ENCODE measurements at regions not wholly inside any gene's neighbourhood (a gene's known extent, or its start where the extent isn't known, plus 50 kb on each side); places are given as distances from the start of the nearest gene placed in this dataset.

DNA sequence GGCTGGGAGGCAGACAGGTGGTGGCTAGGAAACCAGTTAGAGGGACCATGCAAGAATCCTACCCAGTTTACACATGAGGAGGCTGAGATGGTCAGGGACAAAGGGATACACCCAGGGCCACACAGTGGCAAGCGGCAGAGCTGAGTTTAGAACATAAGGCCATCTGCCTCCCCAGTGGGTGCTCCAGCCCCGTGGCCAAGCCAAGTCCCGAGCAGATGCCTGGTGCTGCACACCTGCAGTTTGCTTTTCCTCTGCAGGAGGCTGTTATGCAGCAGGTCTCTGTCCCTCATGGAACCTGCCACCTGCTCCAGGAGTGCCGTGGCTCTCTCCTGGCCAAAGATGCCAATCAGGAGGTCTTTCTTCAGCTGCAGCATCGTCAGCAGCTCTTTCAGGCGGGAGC lies 70.8 kb downstream of the SYNE3 start:
- no peak for ATAC-seq (ENCODE audit: low FRiP score)
- Histone ChIP-seq H3K4me3 (ENCODE audit: low read length in 2 of 2) (no peak overlapping the region), H3K36me3 (ENCODE audit: control insufficient read depth in 1 of 2, insufficient read depth in 2 of 2, low read length in 1 of 2) (peaks cover 2% of the 10 kb centered on the region in 2 donors), H3K4me1 (ENCODE audit: control insufficient read depth in 1 of 2, insufficient read depth in 2 of 2, low read length in 2 of 2) (no peaks in the 10 kb centered on the region), H3K9me3 (ENCODE audit: control insufficient read depth, low read length) (no peaks in the 10 kb centered on the region), H3K27me3 (ENCODE audit: control insufficient read depth in 1 of 2, insufficient read depth in 2 of 2, low read length in 1 of 2) (no peaks in the 10 kb centered on the region), H3K27ac (ENCODE audit: low read depth in 1 of 2, low read length in 2 of 2) (no peak overlapping the region)
- DNase-seq = no peak
- WGBS, 2 donors = 86 to 89% methylated on average over 6 of the region's 6 CpGs
- intact Hi-C loops (cut with DNase I) = loop anchor here in 1 of 2 donors (10.0 kb wide), 1 partner anchor 549 kb away; no protein-coding TSS in a partner anchor

DNA sequence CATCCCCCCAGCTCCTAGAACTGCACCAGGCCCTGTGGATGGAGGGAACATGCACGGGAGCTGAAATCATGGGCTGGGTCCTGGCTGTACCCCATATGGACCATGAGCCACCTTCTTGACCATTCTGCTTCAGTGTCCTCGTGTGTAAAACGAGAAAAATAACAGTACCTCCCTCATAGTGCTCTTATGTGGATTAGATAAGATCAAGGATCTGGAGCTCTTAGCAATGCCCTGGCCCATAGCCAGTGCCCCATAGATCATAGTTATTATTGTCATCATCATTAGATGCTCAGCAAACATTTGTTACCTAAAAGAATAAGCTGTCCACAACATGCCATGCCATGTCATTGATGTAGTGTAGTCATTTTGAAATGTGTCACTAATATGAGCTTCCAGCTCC lies 71.3 kb downstream of the SYNE3 start:
- Histone ChIP-seq H3K27me3 (ENCODE audit: control insufficient read depth in 1 of 2, insufficient read depth in 2 of 2, low read length in 1 of 2) (no peaks in the 10 kb centered on the region), H3K4me3 (ENCODE audit: low read length in 2 of 2) (no peak overlapping the region), H3K36me3 (ENCODE audit: control insufficient read depth in 1 of 2, insufficient read depth in 2 of 2, low read length in 1 of 2) (peaks cover 2% of the 10 kb centered on the region in 2 donors), H3K4me1 (ENCODE audit: control insufficient read depth in 1 of 2, insufficient read depth in 2 of 2, low read length in 2 of 2) (no peaks in the 10 kb centered on the region), H3K27ac (ENCODE audit: low read depth in 1 of 2, low read length in 2 of 2) (no peak overlapping the region), H3K9me3 (ENCODE audit: control insufficient read depth, low read length) (no peaks in the 10 kb centered on the region)
- intact Hi-C loops (cut with DNase I) = loop anchor here in 1 of 2 donors (10.0 kb wide), 1 partner anchor 550 kb away; no protein-coding TSS in a partner anchor
- WGBS, 2 donors = 60 to 79% methylated on average over 3 of the region's 3 CpGs
- DNase-seq (no peak), ATAC-seq (ENCODE audit: low FRiP score) (no peak)

DNA sequence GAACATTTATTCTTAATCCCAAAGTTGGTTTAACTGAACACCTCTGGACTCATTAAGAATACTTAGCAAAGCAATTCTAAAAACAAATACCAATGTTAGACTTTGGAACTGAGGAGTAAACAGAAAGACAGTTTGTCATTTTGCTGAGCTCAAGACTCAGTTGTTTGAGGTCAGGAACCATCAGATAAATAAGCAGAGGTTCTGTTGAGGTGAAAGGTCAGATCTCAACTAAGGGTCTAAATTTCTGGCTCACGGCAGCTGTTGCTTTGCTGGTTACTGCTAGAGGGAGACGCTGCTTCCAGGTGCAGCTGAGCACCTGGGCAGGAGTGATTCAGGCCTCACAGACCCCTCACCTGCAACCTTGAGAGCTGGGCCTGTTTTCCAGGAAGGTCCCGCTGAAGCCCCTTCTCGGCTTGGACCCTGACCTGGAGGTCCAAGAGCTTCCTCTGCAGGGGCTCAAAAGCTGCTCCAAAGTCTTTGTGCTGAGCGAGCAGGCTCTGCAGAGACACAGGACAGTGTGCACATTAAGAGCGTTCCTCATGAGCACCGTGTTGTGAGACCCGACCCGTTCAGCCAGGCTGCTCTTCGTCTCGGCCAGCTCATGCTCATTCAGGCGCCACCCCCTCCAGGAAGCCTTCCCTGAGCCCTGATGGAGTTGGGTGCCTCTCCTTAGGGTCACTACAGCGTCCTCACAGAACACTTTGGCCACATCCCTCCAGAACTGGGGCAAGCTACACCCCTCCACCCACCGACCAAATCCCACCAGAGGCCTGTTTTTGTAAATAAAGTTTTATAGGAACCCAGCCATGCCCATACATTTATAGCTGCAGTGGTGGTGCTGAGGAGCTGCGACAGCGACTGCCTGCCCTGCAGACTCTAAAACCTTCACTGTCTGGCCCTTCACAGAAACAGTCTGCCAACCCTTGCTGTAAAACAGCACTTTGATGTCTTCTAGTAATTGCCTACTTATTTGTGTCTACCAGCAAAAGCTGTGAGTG lies 72.0 kb downstream of the SYNE3 start:
- Histone ChIP-seq H3K27me3 (ENCODE audit: control insufficient read depth in 1 of 2, insufficient read depth in 2 of 2, low read length in 1 of 2) (no peaks in the 10 kb centered on the region), H3K27ac (ENCODE audit: low read depth in 1 of 2, low read length in 2 of 2) (no peak overlapping the region), H3K9me3 (ENCODE audit: control insufficient read depth, low read length) (no peaks in the 10 kb centered on the region), H3K36me3 (ENCODE audit: control insufficient read depth in 1 of 2, insufficient read depth in 2 of 2, low read length in 1 of 2) (peaks cover 2% of the 10 kb centered on the region in 2 donors), H3K4me1 (ENCODE audit: control insufficient read depth in 1 of 2, insufficient read depth in 2 of 2, low read length in 2 of 2) (no peaks in the 10 kb centered on the region), H3K4me3 (ENCODE audit: low read length in 2 of 2) (no peak overlapping the region)
- intact Hi-C loops (cut with DNase I) = loop anchor here in 1 of 2 donors (5.0 to 10.0 kb wide), 2 partner anchors 38 to 550 kb away; no protein-coding TSS in a partner anchor
- DNase-seq (no peak), ATAC-seq (ENCODE audit: low FRiP score) (no peak)
- WGBS, 2 donors = 88 to 91% methylated on average over 16 of the region's 16 CpGs

DNA sequence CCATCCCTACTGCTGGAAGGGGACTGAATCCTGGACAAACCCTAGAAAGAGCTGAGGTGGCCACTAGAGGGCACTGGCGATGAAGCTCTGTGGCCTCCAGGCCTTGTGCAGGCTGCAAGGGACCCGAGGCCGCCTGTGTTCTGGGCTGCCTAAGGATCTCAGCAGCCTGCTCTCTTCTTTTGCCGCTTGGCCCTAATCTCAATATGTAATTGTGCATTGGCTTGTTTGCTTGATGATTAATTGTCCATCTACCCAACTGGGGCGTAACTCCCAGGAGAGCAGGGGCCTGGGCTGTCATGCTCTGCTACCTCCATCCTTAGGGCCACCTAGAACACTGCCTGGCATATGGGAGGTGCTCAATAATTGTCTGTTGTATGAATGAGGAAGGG lies 73.8 kb downstream of the SYNE3 start:
- intact Hi-C loops (cut with DNase I) = loop anchor here (1.0 to 10.0 kb wide), 4 partner anchors 40 to 552 kb away; no protein-coding TSS in a partner anchor
- no peak overlapping the region for H3K27ac ChIP-seq (ENCODE audit: low read depth in 1 of 2, low read length in 2 of 2)
- 14 to 15% methylated on average over 5 of the region's 5 CpGs for WGBS, 2 donors
- no peaks in the 10 kb centered on the region for H3K4me1 ChIP-seq (ENCODE audit: control insufficient read depth in 1 of 2, insufficient read depth in 2 of 2, low read length in 2 of 2)
- ATAC-seq (ENCODE audit: low FRiP score) = peak; percentile 93
- H3K36me3 ChIP-seq (ENCODE audit: control insufficient read depth in 1 of 2, insufficient read depth in 2 of 2, low read length in 1 of 2) = peaks cover 0 to 6% of the 10 kb centered on the region in 2 donors
- no peaks in the 10 kb centered on the region for H3K9me3 ChIP-seq (ENCODE audit: control insufficient read depth, low read length)
- H3K27me3 ChIP-seq (ENCODE audit: control insufficient read depth in 1 of 2, insufficient read depth in 2 of 2, low read length in 1 of 2) = no peaks in the 10 kb centered on the region
- DNase-seq = peak; percentile 90 to 92
- H3K4me3 ChIP-seq (ENCODE audit: low read length in 2 of 2) = no peak overlapping the region

DNA sequence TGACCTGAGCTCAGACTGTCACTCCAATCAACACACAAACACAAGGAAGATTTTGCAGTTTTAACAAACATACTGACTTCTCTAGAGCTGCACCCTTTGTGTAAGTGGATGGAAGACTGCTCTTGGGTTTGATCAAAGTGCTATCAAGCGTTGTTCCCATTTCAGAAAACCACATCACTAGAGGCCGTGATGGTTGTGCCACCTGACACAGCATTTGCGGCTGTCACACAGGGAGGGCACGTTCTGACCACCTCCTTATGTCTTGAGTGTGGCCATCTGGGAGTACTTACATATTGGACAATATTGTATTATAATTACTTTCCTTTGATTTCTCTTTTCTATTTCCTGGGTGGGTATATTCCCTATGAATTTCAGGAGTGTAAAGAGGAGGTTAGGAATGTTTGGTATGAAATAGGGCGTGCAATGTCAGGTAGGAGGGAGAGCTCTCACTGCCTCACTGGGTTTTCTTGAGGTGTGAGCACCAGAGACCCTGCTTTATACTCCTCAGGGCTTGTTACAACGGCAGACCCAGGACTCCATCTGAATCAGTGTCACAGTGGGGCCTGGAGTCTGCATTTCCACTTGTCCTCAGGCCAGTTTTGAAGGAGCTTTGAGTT lies 74.3 kb downstream of the SYNE3 start:
- Histone ChIP-seq H3K9me3 (ENCODE audit: control insufficient read depth, low read length) (no peaks in the 10 kb centered on the region), H3K36me3 (ENCODE audit: control insufficient read depth in 1 of 2, insufficient read depth in 2 of 2, low read length in 1 of 2) (peaks cover 0 to 6% of the 10 kb centered on the region in 2 donors), H3K27me3 (ENCODE audit: control insufficient read depth in 1 of 2, insufficient read depth in 2 of 2, low read length in 1 of 2) (no peaks in the 10 kb centered on the region), H3K4me1 (ENCODE audit: control insufficient read depth in 1 of 2, insufficient read depth in 2 of 2, low read length in 2 of 2) (no peaks in the 10 kb centered on the region), H3K4me3 (ENCODE audit: low read length in 2 of 2) (no peak overlapping the region), H3K27ac (ENCODE audit: low read depth in 1 of 2, low read length in 2 of 2) (no peak overlapping the region)
- intact Hi-C loops (cut with DNase I) = loop anchor here in 1 of 2 donors (2.0 to 10.0 kb wide), 3 partner anchors 40 to 553 kb away; no protein-coding TSS in a partner anchor
- ATAC-seq (ENCODE audit: low FRiP score) (no peak), DNase-seq (no peak)
- WGBS, 2 donors = 66 to 70% methylated on average over 6 of the region's 6 CpGs

DNA sequence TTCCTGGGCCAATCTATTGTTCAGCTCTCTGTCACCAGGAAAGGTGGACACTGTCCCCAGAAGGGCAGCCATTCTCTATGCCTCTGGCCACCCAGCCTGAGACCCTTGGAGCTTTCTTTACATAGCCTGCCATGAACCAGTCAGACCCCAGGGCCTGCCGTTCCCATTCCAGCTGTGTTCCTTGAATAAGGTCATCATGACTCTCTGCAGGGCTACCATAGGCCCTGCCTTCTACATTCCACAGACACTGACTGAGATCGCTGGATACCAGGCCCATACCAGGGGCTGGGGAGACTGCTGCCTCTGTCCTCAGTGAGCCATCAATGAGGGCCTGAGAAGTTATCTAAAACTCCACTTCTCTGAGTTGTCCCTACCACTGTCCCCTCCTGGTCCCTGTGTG lies 75.5 kb downstream of the SYNE3 start:
- intact Hi-C loops (cut with DNase I) = loop anchor here in 1 of 2 donors (5.0 to 10.0 kb wide), 2 partner anchors 41 to 554 kb away; no protein-coding TSS in a partner anchor
- no peaks in the 10 kb centered on the region for H3K4me1 ChIP-seq (ENCODE audit: control insufficient read depth in 1 of 2, insufficient read depth in 2 of 2, low read length in 2 of 2)
- H3K9me3 ChIP-seq (ENCODE audit: control insufficient read depth, low read length) = no peaks in the 10 kb centered on the region
- no peaks in the 10 kb centered on the region for H3K27me3 ChIP-seq (ENCODE audit: control insufficient read depth in 1 of 2, insufficient read depth in 2 of 2, low read length in 1 of 2)
- 57 to 82% methylated on average over 2 of the region's 2 CpGs for WGBS, 2 donors
- H3K4me3 ChIP-seq (ENCODE audit: low read length in 2 of 2) = no peak overlapping the region
- peaks cover 0 to 10% of the 10 kb centered on the region in 2 donors for H3K36me3 ChIP-seq (ENCODE audit: control insufficient read depth in 1 of 2, insufficient read depth in 2 of 2, low read length in 1 of 2)
- DNase-seq (no peak), ATAC-seq (ENCODE audit: low FRiP score) (no peak)
- no peak overlapping the region for H3K27ac ChIP-seq (ENCODE audit: low read depth in 1 of 2, low read length in 2 of 2)

DNA sequence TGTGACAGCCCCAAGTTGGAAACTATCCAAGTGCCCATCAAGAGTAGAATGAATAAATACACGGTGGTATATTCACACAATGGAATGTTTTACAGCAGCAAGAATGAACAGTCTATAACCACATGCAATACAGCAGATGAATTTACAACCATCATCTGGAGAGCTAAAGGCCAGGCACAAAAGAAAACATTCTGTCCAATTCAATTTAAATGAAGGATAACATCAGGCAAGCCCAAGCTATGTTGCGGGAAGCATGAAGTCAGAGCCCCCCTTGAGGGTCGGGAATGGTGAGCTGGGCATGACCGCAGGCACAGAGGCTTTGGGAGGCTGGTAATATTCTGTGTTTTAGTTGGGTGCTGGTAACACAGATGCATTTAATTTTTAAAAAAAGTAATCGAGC lies 76.0 kb downstream of the SYNE3 start:
- Histone ChIP-seq H3K27ac (ENCODE audit: low read depth in 1 of 2, low read length in 2 of 2) (no peak overlapping the region), H3K4me1 (ENCODE audit: control insufficient read depth in 1 of 2, insufficient read depth in 2 of 2, low read length in 2 of 2) (no peaks in the 10 kb centered on the region), H3K9me3 (ENCODE audit: control insufficient read depth, low read length) (no peaks in the 10 kb centered on the region), H3K36me3 (ENCODE audit: control insufficient read depth in 1 of 2, insufficient read depth in 2 of 2, low read length in 1 of 2) (peaks cover 0 to 10% of the 10 kb centered on the region in 2 donors), H3K27me3 (ENCODE audit: control insufficient read depth in 1 of 2, insufficient read depth in 2 of 2, low read length in 1 of 2) (no peaks in the 10 kb centered on the region), H3K4me3 (ENCODE audit: low read length in 2 of 2) (no peak overlapping the region)
- ATAC-seq (ENCODE audit: low FRiP score) (no peak), DNase-seq (no peak)
- intact Hi-C loops (cut with DNase I) = loop anchor here in 1 of 2 donors (5.0 to 10.0 kb wide), 2 partner anchors 42 to 554 kb away; no protein-coding TSS in a partner anchor
- 70 to 71% methylated on average over 5 of the region's 5 CpGs for WGBS, 2 donors

DNA sequence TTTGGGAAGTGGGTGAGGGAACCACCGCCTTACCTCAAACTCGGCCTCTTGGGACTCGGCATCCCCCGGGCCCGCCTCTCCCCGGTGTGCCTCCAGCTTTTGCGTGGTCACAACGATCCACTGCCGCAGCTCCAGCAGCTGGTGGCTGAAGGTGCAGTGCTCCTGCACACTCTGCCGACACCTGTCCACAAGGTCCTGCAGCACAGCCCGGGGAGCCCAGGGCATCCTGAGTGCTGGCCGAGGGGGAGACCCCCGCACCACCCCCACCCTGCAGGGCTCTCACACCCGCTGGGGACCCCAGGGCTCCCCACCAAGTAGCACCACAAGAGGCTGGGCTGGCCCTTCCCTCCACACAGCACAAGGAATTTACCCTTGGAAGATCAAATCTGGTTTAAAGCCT lies 76.6 kb downstream of the SYNE3 start:
- Histone ChIP-seq H3K36me3 (ENCODE audit: control insufficient read depth in 1 of 2, insufficient read depth in 2 of 2, low read length in 1 of 2) (peaks cover 0 to 10% of the 10 kb centered on the region in 2 donors), H3K9me3 (ENCODE audit: control insufficient read depth, low read length) (no peaks in the 10 kb centered on the region), H3K4me3 (ENCODE audit: low read length in 2 of 2) (no peak overlapping the region), H3K27me3 (ENCODE audit: control insufficient read depth in 1 of 2, insufficient read depth in 2 of 2, low read length in 1 of 2) (no peaks in the 10 kb centered on the region), H3K27ac (ENCODE audit: low read depth in 1 of 2, low read length in 2 of 2) (no peak overlapping the region), H3K4me1 (ENCODE audit: control insufficient read depth in 1 of 2, insufficient read depth in 2 of 2, low read length in 2 of 2) (no peaks in the 10 kb centered on the region)
- ATAC-seq (ENCODE audit: low FRiP score) = no peak
- WGBS, 2 donors = 90 to 92% methylated on average over 14 of the region's 14 CpGs
- no peak for DNase-seq
- intact Hi-C loops (cut with DNase I) = loop anchor here in 1 of 2 donors (5.0 to 10.0 kb wide), 2 partner anchors 42 to 555 kb away; no protein-coding TSS in a partner anchor

All from aorta (tissue), 5 donors.